Esophagus muscularis mucosa (tissue), 4 donors: ENCODE measurements at regions not wholly inside any gene's neighbourhood (a gene's known extent, or its start where the extent isn't known, plus 50 kb on each side); places are given as distances from the start of the nearest gene placed in this dataset.

Source experiments
- EP300 ChIP-seq: sonication (generic); formaldehyde crosslinking; IDR thresholded peaks from one replicate; pipeline ENCODE4 v1.6.1; 2017; ENCODE audit warnings: antibody characterized with exemption
- POLR2A ChIP-seq: fragments of 450-650 bp; IDR thresholded peaks from one replicate; pipeline ENCODE4 v1.6.1; 2017; ENCODE audit warnings: antibody characterized with exemption, moderate library complexity, mild to moderate bottlenecking, low read depth
- TF ChIP-seq, protein P1 (sequence below), 3 experiments: fragments of 200-600 bp in 2 of 3; fragments of 450-650 bp in 1 of 3; sonication (generic) in 2 of 3; IDR thresholded peaks; one replicate each; pipeline ENCODE4 v1.5.1; 2017 to 2019; ENCODE audit warnings: antibody characterized with exemption in 3 of 3, mild to moderate bottlenecking in 2 of 3, moderate library complexity in 1 of 3

DNA sequence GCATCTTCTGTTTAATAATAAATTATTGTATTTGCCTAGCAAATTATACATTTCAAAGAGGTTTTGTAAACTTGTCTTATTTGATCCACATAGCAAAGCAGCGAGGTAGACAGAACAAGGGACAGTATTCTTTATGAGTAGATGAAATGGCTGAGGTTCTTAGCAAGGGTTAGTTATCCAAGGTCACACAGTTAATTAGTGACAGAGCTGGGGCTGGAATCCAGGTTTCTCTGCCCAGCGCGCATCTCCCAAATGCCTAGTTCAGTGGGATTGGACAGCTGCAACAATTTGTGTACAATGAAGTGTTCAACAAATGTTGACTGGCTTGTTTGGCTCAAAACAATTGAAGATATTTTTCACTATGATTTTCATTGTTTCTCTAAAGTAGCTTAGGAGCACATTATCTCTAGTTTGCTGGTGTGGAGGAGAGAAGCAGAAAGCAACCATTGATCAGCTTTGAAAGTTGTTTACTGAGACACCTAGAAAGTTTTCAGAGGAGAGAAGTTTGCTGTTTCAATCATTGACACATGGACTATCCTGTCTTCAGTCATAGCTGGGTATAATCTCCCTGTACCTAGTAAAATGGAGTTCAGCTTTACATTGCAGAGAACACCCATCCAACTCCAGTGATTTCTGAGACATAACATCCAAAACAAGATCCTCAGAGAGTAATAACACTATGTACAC is 270.6 kb downstream of the FAT3 start:
- TF ChIP-seq, protein P1, sequence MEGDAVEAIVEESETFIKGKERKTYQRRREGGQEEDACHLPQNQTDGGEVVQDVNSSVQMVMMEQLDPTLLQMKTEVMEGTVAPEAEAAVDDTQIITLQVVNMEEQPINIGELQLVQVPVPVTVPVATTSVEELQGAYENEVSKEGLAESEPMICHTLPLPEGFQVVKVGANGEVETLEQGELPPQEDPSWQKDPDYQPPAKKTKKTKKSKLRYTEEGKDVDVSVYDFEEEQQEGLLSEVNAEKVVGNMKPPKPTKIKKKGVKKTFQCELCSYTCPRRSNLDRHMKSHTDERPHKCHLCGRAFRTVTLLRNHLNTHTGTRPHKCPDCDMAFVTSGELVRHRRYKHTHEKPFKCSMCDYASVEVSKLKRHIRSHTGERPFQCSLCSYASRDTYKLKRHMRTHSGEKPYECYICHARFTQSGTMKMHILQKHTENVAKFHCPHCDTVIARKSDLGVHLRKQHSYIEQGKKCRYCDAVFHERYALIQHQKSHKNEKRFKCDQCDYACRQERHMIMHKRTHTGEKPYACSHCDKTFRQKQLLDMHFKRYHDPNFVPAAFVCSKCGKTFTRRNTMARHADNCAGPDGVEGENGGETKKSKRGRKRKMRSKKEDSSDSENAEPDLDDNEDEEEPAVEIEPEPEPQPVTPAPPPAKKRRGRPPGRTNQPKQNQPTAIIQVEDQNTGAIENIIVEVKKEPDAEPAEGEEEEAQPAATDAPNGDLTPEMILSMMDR (IDR thresholded peaks at IDR 0.05), result no peak
- TF ChIP-seq EP300 (no peak), POLR2A (no peak)
